HK-2 (cell line): ENCODE measurements at regions not wholly inside any gene's neighbourhood (a gene's known extent, or its start where the extent isn't known, plus 50 kb on each side); places are given as distances from the start of the nearest gene placed in this dataset.
"Not testable (repeated sequence)": the region's sequence is repeated elsewhere in the genome, so short reads cannot be mapped to it uniquely, and the experiment has no call there.

Experiments used
- DNase-seq: peaks from one replicate; pipeline ENCODE4 v3.0.0-alpha.2; 2018; ENCODE audit not compliant: unreplicated experiment

- DNase-seq = no peak
Measured at GRCh38 chr1:87956750-87957149, 628.1 kb downstream of the LMO4 start.

GRCh38 chr1:87957331-87957730 lies 628.7 kb downstream of the LMO4 start:
- no peak for DNase-seq

GRCh38 chr1:87958201-87958600 lies 629.5 kb downstream of the LMO4 start:
- DNase-seq = no peak

GRCh38 chr1:87958716-87959115 lies 630.0 kb downstream of the LMO4 start:
- DNase-seq = no peak

- no peak for DNase-seq
Measured at GRCh38 chr1:87959236-87959635, 630.6 kb downstream of the LMO4 start.

GRCh38 chr1:87961992-87962391 lies 633.3 kb downstream of the LMO4 start:
- no peak for DNase-seq

GRCh38 chr1:87963556-87963955 lies 634.9 kb downstream of the LMO4 start:
- no peak for DNase-seq

GRCh38 chr1:87965193-87965592 lies 636.5 kb downstream of the LMO4 start:
- DNase-seq = no peak

GRCh38 chr1:87968197-87968955 lies 639.7 kb downstream of the LMO4 start:
- no peak for DNase-seq

GRCh38 chr1:87969040-87969439 lies 640.4 kb downstream of the LMO4 start:
- DNase-seq = no peak

GRCh38 chr1:87972811-87973210 lies 644.1 kb downstream of the LMO4 start:
- DNase-seq = no peak

- DNase-seq = no peak
Measured at GRCh38 chr1:87973896-87974295, 645.2 kb downstream of the LMO4 start.

- no peak for DNase-seq
Measured at GRCh38 chr1:87976316-87976715, 647.6 kb downstream of the LMO4 start.

GRCh38 chr1:87977145-87977544 lies 648.5 kb downstream of the LMO4 start:
- no peak for DNase-seq

GRCh38 chr1:87979079-87979478 lies 650.4 kb downstream of the LMO4 start:
- DNase-seq = no peak

- DNase-seq = no peak
Measured at GRCh38 chr1:87980494-87980893, 651.8 kb downstream of the LMO4 start.

- no peak for DNase-seq
Measured at GRCh38 chr1:87981386-87981785, 652.7 kb downstream of the LMO4 start.

- no peak for DNase-seq
Measured at GRCh38 chr1:87981810-87982209, 653.1 kb downstream of the LMO4 start.

- DNase-seq = no peak
Measured at GRCh38 chr1:87983841-87984240, 655.2 kb downstream of the LMO4 start.

- no peak for DNase-seq
Measured at GRCh38 chr1:87985071-87985470, 656.4 kb downstream of the LMO4 start.

GRCh38 chr1:87986130-87986866 lies 657.6 kb downstream of the LMO4 start:
- DNase-seq = no peak

- DNase-seq = no peak
Measured at GRCh38 chr1:87989346-87989745, 660.7 kb downstream of the LMO4 start.

GRCh38 chr1:87992536-87992935 lies 663.9 kb downstream of the LMO4 start:
- not testable (repeated sequence) for DNase-seq
